ENCODE measurements at regions not wholly inside any gene's neighbourhood (a gene's known extent, or its start where the extent isn't known, plus 50 kb on each side); places are given as distances from the start of the nearest gene placed in this dataset.
"Not testable (repeated sequence)": the region's sequence is repeated elsewhere in the genome, so short reads cannot be mapped to it uniquely, and the experiment has no call there.

DNA sequence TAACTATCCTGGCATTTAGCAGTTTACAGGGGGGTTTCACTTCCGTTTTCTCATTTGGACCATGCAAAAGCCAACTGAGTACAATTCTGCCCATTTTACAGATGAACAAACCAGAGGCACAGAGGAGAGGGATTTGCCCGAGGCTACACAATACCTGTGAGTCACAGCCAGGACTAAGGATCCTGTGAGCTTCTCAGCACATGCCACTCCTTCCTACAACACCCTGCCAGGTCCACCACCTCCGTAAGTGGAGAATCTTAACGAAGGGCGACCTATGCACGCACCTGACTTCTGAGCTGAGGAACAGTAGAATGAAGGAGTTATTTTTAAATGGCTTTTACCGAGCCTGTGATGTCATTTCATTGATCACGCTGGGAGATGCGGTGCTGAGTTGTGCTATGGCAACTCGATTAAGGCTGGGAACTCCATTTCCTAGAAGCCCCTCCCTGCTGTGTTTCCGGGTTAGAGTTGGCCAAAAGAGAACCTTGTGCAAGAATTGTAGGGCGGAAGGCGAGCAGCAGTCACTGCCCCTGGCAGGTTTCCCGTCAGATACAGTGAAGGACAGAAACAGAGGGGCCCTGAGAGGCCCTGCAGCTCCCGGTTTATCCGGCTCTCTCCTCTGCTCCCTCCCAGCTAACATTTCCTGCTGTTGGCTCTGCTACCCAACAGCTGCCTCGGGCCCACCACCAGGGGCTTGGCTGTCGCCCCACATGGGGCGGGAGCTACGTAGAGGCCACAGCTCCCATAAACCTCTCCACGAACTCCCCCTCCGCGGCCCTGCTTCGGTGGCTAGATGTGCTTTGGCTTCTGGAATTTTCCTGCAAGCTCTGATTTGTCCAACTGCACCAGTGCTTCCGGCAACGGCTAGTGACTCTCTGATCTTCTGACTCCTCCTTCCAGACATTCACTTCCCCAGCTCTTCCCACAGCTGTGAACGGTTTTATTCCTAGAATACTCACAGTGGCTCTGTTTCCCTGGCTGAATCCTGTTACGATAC is 75.1 kb upstream of the USP9X start:
- DNase-seq: peak; percentile 75

- DNase-seq: no peak
Observed at GRCh38 chrX:41014776-41015360, 70.4 kb upstream of the USP9X start.

- DNase-seq: not testable (repeated sequence)
Observed at GRCh38 chrX:41017785-41018184, 67.5 kb upstream of the USP9X start.

GRCh38 chrX:41018391-41019040 is 66.7 kb upstream of the USP9X start:
- not testable (repeated sequence) for DNase-seq

DNA sequence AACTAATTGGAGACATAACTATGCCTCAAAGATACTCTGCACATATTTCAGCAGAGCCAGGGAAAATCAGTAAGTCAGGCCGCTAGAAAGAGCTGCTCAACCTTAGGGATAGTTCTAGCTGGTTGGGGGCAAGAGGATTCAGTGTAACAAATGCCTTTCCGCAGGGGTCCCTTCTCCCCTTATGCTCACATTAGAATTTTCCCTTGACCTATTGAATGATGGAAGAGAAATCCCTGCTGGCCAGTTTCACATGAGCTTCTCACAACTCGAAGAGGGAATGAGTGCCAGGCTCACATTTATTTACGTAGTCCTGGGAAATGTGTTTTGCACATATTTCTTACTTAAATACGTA is 66.2 kb upstream of the USP9X start:
- no peak for DNase-seq

DNA sequence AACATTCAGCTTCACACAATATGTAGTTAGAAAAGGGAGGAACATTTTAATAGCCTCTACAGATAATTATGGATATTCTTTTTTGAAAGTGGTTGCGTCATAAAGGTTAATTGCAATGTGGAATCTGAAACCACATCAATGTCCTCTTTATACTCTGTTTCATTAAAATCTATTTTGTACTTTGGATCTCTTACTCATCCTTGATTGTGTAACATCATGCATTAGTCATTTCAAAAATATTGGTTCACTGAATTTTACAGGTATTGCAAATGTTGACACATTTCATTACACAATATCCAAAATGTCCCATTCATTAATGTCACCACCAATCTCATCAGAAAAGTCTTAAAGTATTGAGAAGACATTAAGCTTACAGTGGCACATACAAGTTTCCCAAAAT is 62.7 kb upstream of the USP9X start:
- DNase-seq: no peak

- DNase-seq: no peak
Observed at GRCh38 chrX:41023098-41023497, 62.1 kb upstream of the USP9X start.

- DNase-seq: not testable (repeated sequence)
Observed at GRCh38 chrX:41024335-41024734, 60.9 kb upstream of the USP9X start.

- DNase-seq: no peak
Observed at GRCh38 chrX:41024755-41025154, 60.5 kb upstream of the USP9X start.

GRCh38 chrX:41025926-41026701 is 59.1 kb upstream of the USP9X start:
- no peak for DNase-seq

GRCh38 chrX:41026702-41027078 is 58.6 kb upstream of the USP9X start:
- no peak for DNase-seq

GRCh38 chrX:41029332-41029731 is 55.9 kb upstream of the USP9X start:
- DNase-seq: no peak

GRCh38 chrX:41031256-41031967 is 53.8 kb upstream of the USP9X start:
- no peak for DNase-seq

DNA sequence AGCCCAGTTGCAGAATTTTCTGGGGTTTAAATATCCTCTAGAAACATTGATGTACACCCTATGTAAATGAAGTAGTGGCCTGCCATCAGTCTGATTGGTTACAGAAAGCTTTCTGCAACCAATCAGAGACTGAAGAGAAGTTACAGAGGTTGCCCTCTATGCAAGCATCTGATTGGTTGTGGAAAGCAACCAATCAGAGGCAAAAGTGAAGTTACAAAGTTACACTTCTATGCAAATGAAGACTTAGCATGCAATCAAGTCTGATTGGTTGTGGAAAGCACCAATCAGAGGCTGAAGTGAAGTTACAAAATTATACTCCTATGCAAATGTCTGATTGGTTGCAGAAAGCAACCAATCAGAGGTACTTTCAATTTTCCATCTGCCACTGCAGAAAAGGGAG is 51.9 kb upstream of the USP9X start:
- no peak for DNase-seq

DNA sequence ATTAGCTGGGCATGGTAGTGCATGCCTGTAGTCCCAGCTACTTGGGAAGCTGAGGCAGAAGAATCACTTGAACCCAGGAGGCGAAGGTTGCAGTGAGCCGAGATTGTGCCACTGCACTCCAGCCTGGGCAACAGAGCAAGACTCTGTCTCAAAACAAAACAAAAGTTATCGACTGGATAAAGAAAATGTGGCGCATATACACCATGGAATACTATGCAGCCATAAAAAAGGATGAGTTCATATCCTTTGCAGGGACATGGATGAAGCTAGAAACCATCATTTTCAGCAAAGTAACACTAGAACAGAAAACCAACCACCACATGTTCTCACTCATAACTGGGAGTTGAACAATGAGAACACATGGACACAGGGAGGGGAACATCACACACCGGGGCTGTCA is 50.3 kb upstream of the USP9X start:
- not testable (repeated sequence) for DNase-seq

Measured in CD4-positive, alpha-beta T cell treated with Interleukin-15 for 1 hour (primary cell).